ENCODE measurements at regions not wholly inside any gene's neighbourhood (a gene's known extent, or its start where the extent isn't known, plus 50 kb on each side); places are given as distances from the start of the nearest gene placed in this dataset.

GRCh38 chr16:49050607-49051006 lies 231.0 kb downstream of the CBLN1 start:
- ATAC-seq (peak; percentile 79), DNase-seq (no peak)
- intact Hi-C loops (cut with micrococcal nuclease): no loop called here

GRCh38 chr16:49049644-49050043 lies 232.0 kb downstream of the CBLN1 start:
- intact Hi-C loops (cut with micrococcal nuclease): no loop called here
- no peak for ATAC-seq
- DNase-seq: no peak

- DNase-seq (no peak), ATAC-seq (no peak)
- intact Hi-C loops (cut with micrococcal nuclease): no loop called here
These were observed 232.4 kb downstream of the CBLN1 start for GRCh38 chr16:49049191-49049590.

GRCh38 chr16:49048557-49048956 lies 233.1 kb downstream of the CBLN1 start:
- DNase-seq (no peak), ATAC-seq (no peak)
- intact Hi-C loops (cut with micrococcal nuclease): no loop called here

- ATAC-seq: no peak
- intact Hi-C loops (cut with micrococcal nuclease): no loop called here
- no peak for DNase-seq
These were observed 245.5 kb downstream of the CBLN1 start for GRCh38 chr16:49036126-49036525.

- no peak for ATAC-seq
- intact Hi-C loops (cut with micrococcal nuclease): no loop called here
- DNase-seq: no peak
These were observed 254.2 kb downstream of the CBLN1 start for GRCh38 chr16:49027420-49027819.

GRCh38 chr16:49026566-49027181 lies 255.0 kb downstream of the CBLN1 start:
- ATAC-seq (no peak), DNase-seq (no peak)
- intact Hi-C loops (cut with micrococcal nuclease): no loop called here

GRCh38 chr16:49024896-49025295 lies 256.7 kb downstream of the CBLN1 start:
- ATAC-seq: peak; percentile 60
- intact Hi-C loops (cut with micrococcal nuclease): no loop called here
- no peak for DNase-seq

- DNase-seq (no peak), ATAC-seq (no peak)
- intact Hi-C loops (cut with micrococcal nuclease): no loop called here
These were observed 257.6 kb downstream of the CBLN1 start for GRCh38 chr16:49024016-49024415.

- intact Hi-C loops (cut with micrococcal nuclease): no loop called here
- ATAC-seq: no peak
- no peak for DNase-seq
These were observed 258.6 kb downstream of the CBLN1 start for GRCh38 chr16:49023050-49023449.

GRCh38 chr16:49022351-49022963 lies 259.2 kb downstream of the CBLN1 start:
- no peak for DNase-seq
- intact Hi-C loops (cut with micrococcal nuclease): no loop called here

GRCh38 chr16:49021136-49021535 lies 260.5 kb downstream of the CBLN1 start:
- intact Hi-C loops (cut with micrococcal nuclease): no loop called here
- DNase-seq (no peak), ATAC-seq (no peak)

More at GRCh38 chr16:49022351-49022963, 259.2 kb downstream of the CBLN1 start:
- ATAC-seq: no peak

GRCh38 chr16:49020436-49020835 lies 261.2 kb downstream of the CBLN1 start:
- intact Hi-C loops (cut with micrococcal nuclease): no loop called here
- DNase-seq (no peak), ATAC-seq (no peak)

- DNase-seq (no peak), ATAC-seq (no peak)
- intact Hi-C loops (cut with micrococcal nuclease): no loop called here
These were observed 261.8 kb downstream of the CBLN1 start for GRCh38 chr16:49019831-49020230.

- ATAC-seq (no peak), DNase-seq (no peak)
- intact Hi-C loops (cut with micrococcal nuclease): no loop called here
These were observed 262.5 kb downstream of the CBLN1 start for GRCh38 chr16:49019081-49019633.

- ATAC-seq (no peak), DNase-seq (no peak)
- intact Hi-C loops (cut with micrococcal nuclease): no loop called here
These were observed 263.2 kb downstream of the CBLN1 start for GRCh38 chr16:49018259-49018931.

- intact Hi-C loops (cut with micrococcal nuclease): no loop called here
- ATAC-seq (no peak), DNase-seq (no peak)
These were observed 264.1 kb downstream of the CBLN1 start for GRCh38 chr16:49017501-49017900.

- DNase-seq (no peak), ATAC-seq (no peak)
- intact Hi-C loops (cut with micrococcal nuclease): no loop called here
These were observed 265.2 kb downstream of the CBLN1 start for GRCh38 chr16:49016461-49016860.

GRCh38 chr16:49015225-49015592 lies 266.4 kb downstream of the CBLN1 start:
- ATAC-seq: no peak
- DNase-seq: no peak
- intact Hi-C loops (cut with micrococcal nuclease): no loop called here

Data from left ventricle myocardium superior (tissue), 1 donor.